Tibial nerve (tissue), 3 donors: ENCODE measurements at regions not wholly inside any gene's neighbourhood (a gene's known extent, or its start where the extent isn't known, plus 50 kb on each side); places are given as distances from the start of the nearest gene placed in this dataset.

ENCODE experiments used
- CTCF ChIP-seq, 5 experiments: fragments of 200-600 bp in 3 of 5; fragments of 450-650 bp in 2 of 5; sonication (generic) in 3 of 5; IDR thresholded peaks; one replicate each; pipeline ENCODE4 v1.5.1; 2016 to 2019; ENCODE audit warnings: antibody characterized with exemption in 5 of 5, mild to moderate bottlenecking in 3 of 5, moderate library complexity in 2 of 5
- POLR2A ChIP-seq, 2 donors: fragments of 450-650 bp; IDR thresholded peaks; one replicate each; pipeline ENCODE4 v1.6.1; 2017; ENCODE audit warnings: antibody characterized with exemption in 2 of 2, mild to moderate bottlenecking in 2 of 2, moderate library complexity in 2 of 2

DNA sequence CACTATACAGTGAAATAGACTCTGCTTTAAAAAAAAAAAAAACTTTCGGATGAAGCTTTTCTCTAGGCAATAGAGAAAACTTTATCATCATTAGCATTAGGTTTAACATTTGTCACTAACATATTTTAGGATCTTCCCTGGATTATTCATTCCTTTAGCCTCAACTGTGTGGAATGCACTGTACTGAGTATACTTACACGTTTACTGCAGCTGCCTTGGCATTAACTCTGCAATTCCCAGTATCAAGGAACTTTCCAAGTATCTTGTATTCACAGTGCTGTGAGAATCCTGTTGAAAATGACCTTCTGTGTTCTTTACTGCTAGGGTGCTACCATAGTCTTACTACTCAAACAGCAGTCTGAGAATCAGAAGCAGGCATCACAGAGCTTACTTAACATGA is 328.2 kb upstream of the COL3A1 start:
- TF ChIP-seq CTCF (IDR thresholded peaks at IDR 0.05) = no peak
- TF ChIP-seq POLR2A (IDR thresholded peaks at IDR 0.05) = no peak
